Heart right ventricle (tissue), 16 donors: ENCODE measurements at regions not wholly inside any gene's neighbourhood (a gene's known extent, or its start where the extent isn't known, plus 50 kb on each side); places are given as distances from the start of the nearest gene placed in this dataset.

ENCODE experiments used
- ATAC-seq, 8 donors: fragments of 200-7000 bp; cut with Tn5 transposase; one replicate each; pipeline ENCODE4 v1.9.1; 2020; ENCODE audit warnings: mild to moderate bottlenecking in 8 of 8, moderate library complexity in 8 of 8, moderate number of reproducible peaks in 1 of 8
- DNase-seq, 2 donors: peaks; one replicate each; pipeline ENCODE4 v3.0.0-alpha.2; 2020
- H3K27ac ChIP-seq, 10 donors: fragments of 200-600 bp; sonication (generic) in 2 of 10; one replicate each; pipeline versions ENCODE4 v1.5.0 to v1.8.0; 2020 to 2022; ENCODE audit warnings: mild to moderate bottlenecking in 3 of 10
- H3K27me3 ChIP-seq, 7 donors: fragments of 200-600 bp; one replicate each; pipeline ENCODE4 v1.8.0; 2021 to 2022; ENCODE audit warnings: mild to moderate bottlenecking in 2 of 7
- H3K36me3 ChIP-seq, 9 donors: fragments of 200-600 bp; sonication (generic) in 1 of 9; one replicate each; pipeline versions ENCODE4 v1.5.0 to v1.8.0; 2020 to 2022; ENCODE audit warnings: mild to moderate bottlenecking in 2 of 9
- H3K4me1 ChIP-seq, 9 donors: fragments of 200-600 bp; sonication (generic) in 1 of 9; one replicate each; pipeline versions ENCODE4 v1.5.0 to v1.8.0; 2020 to 2022; ENCODE audit warnings: mild to moderate bottlenecking in 4 of 9
- H3K4me3 ChIP-seq, 10 donors: fragments of 200-600 bp; sonication (generic) in 2 of 10; one replicate each; pipeline versions ENCODE4 v1.5.0 to v1.8.0; 2020 to 2022; ENCODE audit warnings: mild to moderate bottlenecking in 7 of 10, moderate library complexity in 2 of 10
- H3K9me3 ChIP-seq, 11 donors: fragments of 200-600 bp in 10 of 11; sonication (generic) in 2 of 11; one replicate each; pipeline versions ENCODE4 v1.5.0 to v1.8.0; 2013 to 2022; ENCODE audit warnings: mild to moderate bottlenecking in 2 of 11, control low read depth in 1 of 11, moderate library complexity in 1 of 11
- WGBS, 2 donors: extraction: QIAGEN DNeasy Blood & Tissue Kit; methylation state at CpG; one replicate each; pipeline ENCODE4 v1.1.7; 2013; ENCODE audit warnings: inconsistent platforms in 1 of 2; 5-methylcytosine and 5-hydroxymethylcytosine counted together
- intact Hi-C, 10 donors: fragments of 100-400 bp; cut with DNase I; formaldehyde crosslinking; loops; one replicate each; pipeline versions ENCODE4 v1.11.1 to v1.14.2; 2022
- TF ChIP-seq, protein P1 (sequence below), 9 donors: fragments of 200-600 bp; sonication (generic) in 2 of 9; IDR thresholded peaks; one replicate each; pipeline versions ENCODE4 v1.5.0 to v1.8.0; 2021 to 2022; ENCODE audit warnings: antibody characterized with exemption in 9 of 9, mild to moderate bottlenecking in 5 of 9, moderate library complexity in 1 of 9
- donor health status: Arrhythmogenic right ventricular cardiomyopathy.
- donor health status: ischemic (EF 13 %, LVEDD 7.1; RV severe dilation, severe dysfunction).
- donor health status: healthy with polysubstance abuse.
- donor health status: DM: no; HTN: yes; CAD: no.
- donor health status: DM: no; HTN: no; CAD: no.
- donor health status: ischemic (EF 25% LVEDD 6.9; RV normal size, moderate dysfunction).
- donor health status: ischemic (EF 25% LVEDD 5.7; RV mildly dilated, moderate dysfunction).
- donor health status: healthy.
- donor health status: DM: yes; HTN: yes; CAD: no.
- donor health status: Ischemic cardiomyopathy.
- donor health status: ischemic (EF 35%, LVEDD 5.7; RV mildly dilated, moderate dysfunction).
- donor health status: nonischemic (EF 11% LVEDD 7.7; RV severe dilation, severe dysfunction).
- donor health status: DM: yes; HTN: yes; CAD: no.
- donor health status: PGD.
- donor health status: ischemic (EF 29% LVEDD 5.4; RV normal size, mild dysfunction).
- donor health status: nonischemic (EF 23%, LVEDD 6.1; RV moderate dilation, normal function).

DNA sequence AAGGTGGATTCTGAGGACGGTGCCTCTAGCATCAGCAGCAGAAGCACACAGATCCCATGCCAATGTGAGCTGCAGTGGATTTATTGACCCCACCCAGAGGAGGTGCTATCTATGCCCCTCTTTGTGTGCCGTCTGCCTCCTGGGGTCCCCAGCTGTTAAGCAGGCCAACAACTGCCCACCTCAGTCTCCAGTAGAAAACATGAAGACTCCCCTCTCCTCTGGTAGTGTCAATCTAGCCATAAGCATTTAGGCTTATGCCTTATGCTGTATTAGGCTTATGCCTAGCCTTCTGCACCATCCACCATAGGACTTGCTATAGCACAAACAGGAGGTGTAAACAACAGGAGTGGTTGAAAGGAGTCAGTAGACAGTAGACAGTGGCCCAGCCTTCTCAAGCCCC, 417.9 kb upstream of the C16orf82 start:
- H3K27ac ChIP-seq, result no peak overlapping the region
- H3K9me3 ChIP-seq, result no peaks in the 10 kb centered on the region
- intact Hi-C loops, result no loop called here
- H3K27me3 ChIP-seq, result peaks cover 0 to 9% (median 0%) of the 10 kb centered on the region in 7 donors
- TF ChIP-seq, protein P1, sequence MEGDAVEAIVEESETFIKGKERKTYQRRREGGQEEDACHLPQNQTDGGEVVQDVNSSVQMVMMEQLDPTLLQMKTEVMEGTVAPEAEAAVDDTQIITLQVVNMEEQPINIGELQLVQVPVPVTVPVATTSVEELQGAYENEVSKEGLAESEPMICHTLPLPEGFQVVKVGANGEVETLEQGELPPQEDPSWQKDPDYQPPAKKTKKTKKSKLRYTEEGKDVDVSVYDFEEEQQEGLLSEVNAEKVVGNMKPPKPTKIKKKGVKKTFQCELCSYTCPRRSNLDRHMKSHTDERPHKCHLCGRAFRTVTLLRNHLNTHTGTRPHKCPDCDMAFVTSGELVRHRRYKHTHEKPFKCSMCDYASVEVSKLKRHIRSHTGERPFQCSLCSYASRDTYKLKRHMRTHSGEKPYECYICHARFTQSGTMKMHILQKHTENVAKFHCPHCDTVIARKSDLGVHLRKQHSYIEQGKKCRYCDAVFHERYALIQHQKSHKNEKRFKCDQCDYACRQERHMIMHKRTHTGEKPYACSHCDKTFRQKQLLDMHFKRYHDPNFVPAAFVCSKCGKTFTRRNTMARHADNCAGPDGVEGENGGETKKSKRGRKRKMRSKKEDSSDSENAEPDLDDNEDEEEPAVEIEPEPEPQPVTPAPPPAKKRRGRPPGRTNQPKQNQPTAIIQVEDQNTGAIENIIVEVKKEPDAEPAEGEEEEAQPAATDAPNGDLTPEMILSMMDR (IDR thresholded peaks at IDR 0.05), result no peak
- WGBS, 2 donors, result 58 to 66% methylated on average over 2 of the region's 2 CpGs
- no peaks in the 10 kb centered on the region for H3K36me3 ChIP-seq
- H3K4me1 ChIP-seq, result no peaks in the 10 kb centered on the region
- H3K4me3 ChIP-seq, result no peak overlapping the region
- ATAC-seq, result no peak
- no peak for DNase-seq

DNA sequence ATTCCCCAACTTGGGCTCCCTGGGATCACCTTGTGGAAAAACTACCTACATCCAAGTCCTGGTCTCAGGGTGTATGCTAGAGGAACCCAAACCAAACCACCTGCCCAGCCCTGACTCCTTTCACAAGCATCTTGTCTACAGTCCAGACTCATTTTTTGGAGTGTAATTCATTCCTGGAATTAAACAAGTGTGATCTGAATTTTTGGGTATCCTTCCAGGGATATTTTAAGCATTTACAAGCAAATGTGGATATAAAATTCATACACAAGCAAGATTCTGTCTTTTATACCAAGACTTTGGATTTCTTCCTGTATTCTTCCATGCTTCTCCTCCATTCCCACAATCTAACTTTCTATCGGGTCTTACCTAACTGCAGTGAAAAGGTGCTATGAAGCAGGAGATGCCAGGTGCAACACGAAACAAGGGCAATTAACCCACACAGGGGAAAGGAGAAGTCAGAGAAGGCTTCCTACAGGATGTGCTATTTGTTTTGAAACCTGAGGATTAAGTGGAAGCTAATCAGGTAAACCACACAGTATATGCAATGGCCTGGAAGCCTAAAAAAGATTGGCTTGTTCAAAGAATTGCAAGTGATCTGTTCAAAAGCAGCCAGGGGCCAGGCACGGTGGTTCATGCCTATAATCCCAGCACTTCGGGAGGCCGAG, 417.2 kb upstream of the C16orf82 start:
- H3K4me3 ChIP-seq, result no peak overlapping the region
- H3K9me3 ChIP-seq, result peaks cover 0 to 1% (median 0%) of the 10 kb centered on the region in 11 donors
- H3K36me3 ChIP-seq, result no peaks in the 10 kb centered on the region
- H3K27ac ChIP-seq, result no peak overlapping the region
- peaks cover 0 to 9% (median 0%) of the 10 kb centered on the region in 7 donors for H3K27me3 ChIP-seq
- no peaks in the 10 kb centered on the region for H3K4me1 ChIP-seq
- DNase-seq (no peak), ATAC-seq (no peak)
- TF ChIP-seq, protein P1 (IDR thresholded peaks at IDR 0.05), result no peak
- intact Hi-C loops, result no loop called here
- 78 to 80% methylated on average over 5 of the region's 5 CpGs for WGBS, 2 donors

DNA sequence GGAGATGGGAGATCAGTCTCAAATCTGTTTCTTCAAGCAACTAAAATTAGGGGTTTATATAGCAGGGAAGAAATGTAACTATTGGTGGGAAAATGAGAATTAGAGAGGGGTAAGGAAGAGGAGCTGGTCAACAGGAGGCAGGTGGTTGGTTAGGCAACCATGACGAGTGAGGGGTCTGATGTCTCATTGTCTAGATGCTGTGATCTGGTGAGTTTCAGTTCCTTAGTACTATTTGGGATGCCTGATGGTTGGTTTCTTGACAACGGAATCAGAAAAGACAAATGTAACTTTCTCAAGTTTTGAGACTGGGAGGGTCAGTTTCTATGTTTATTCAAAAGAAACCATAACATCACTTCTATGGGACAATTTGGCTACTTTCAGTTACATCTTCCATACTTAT, 415.3 kb upstream of the C16orf82 start:
- no peak for ATAC-seq
- intact Hi-C loops, result no loop called here
- no peak overlapping the region for H3K4me3 ChIP-seq
- H3K27ac ChIP-seq, result no peak overlapping the region
- no peaks in the 10 kb centered on the region for H3K27me3 ChIP-seq
- no peak for DNase-seq
- H3K36me3 ChIP-seq, result no peaks in the 10 kb centered on the region
- peaks cover 0 to 13% (median under 1%) of the 10 kb centered on the region in 11 donors for H3K9me3 ChIP-seq
- TF ChIP-seq, protein P1 (IDR thresholded peaks at IDR 0.05), result no peak
- 68 to 77% methylated on average over 2 of the region's 2 CpGs for WGBS, 2 donors
- no peaks in the 10 kb centered on the region for H3K4me1 ChIP-seq

DNA sequence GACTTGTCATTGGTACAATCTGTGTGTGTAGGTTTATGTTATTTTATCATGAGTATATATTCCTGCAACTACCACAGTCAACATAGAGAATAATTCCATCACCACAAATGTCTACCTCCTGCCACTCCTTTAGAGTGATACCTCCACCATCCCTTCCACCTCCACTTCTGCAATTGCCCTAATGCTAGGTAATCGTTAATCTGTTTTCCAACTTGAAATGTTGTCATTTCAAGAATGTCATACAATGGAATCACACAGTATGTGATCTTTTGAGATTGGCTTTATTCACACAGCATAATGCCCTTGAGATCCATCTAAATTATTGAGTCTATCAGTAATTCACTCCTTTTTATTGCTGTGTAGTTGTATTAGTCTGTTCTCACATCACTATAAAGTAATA, 414.8 kb upstream of the C16orf82 start:
- TF ChIP-seq, protein P1 (IDR thresholded peaks at IDR 0.05), result no peak
- Histone ChIP-seq H3K4me1 (no peaks in the 10 kb centered on the region), H3K4me3 (no peak overlapping the region), H3K36me3 (no peaks in the 10 kb centered on the region), H3K9me3 (peaks cover 0 to 18% (median 3%) of the 10 kb centered on the region in 11 donors), H3K27me3 (no peaks in the 10 kb centered on the region), H3K27ac (no peak overlapping the region)
- ATAC-seq (no peak), DNase-seq (no peak)
- WGBS, 2 donors, result 84 to 91% methylated on average over 1 of the region's 1 CpG
- intact Hi-C loops, result no loop called here
